GM12872 (cell line): ENCODE measurements at regions not wholly inside any gene's neighbourhood (a gene's known extent, or its start where the extent isn't known, plus 50 kb on each side); places are given as distances from the start of the nearest gene placed in this dataset.

Experiments used
- TF ChIP-seq, protein P1 (sequence below): IDR thresholded peaks from 3 replicates; pipeline ENCODE4 v1.5.1; 2011; ENCODE audit warnings: low read depth, mild to moderate bottlenecking, low read length, moderate library complexity; ENCODE audit not compliant: insufficient read depth

DNA sequence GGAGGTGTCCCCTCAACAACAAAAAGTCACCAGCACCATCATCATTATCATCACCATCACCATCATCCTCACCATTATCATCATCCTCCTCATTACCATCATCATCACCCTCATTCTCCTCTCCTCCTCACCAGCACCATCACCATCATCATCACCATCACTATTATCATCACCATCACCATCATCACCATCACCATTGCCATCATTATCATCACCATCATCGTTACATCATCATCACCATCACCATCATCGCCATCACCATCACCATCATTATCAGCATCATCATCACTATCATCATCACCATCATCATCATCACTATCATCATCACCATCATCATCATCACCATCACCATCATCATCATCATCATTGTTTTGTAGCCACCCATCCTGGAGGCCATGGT, 212.6 kb downstream of the MN1 start:
- TF ChIP-seq, protein P1, sequence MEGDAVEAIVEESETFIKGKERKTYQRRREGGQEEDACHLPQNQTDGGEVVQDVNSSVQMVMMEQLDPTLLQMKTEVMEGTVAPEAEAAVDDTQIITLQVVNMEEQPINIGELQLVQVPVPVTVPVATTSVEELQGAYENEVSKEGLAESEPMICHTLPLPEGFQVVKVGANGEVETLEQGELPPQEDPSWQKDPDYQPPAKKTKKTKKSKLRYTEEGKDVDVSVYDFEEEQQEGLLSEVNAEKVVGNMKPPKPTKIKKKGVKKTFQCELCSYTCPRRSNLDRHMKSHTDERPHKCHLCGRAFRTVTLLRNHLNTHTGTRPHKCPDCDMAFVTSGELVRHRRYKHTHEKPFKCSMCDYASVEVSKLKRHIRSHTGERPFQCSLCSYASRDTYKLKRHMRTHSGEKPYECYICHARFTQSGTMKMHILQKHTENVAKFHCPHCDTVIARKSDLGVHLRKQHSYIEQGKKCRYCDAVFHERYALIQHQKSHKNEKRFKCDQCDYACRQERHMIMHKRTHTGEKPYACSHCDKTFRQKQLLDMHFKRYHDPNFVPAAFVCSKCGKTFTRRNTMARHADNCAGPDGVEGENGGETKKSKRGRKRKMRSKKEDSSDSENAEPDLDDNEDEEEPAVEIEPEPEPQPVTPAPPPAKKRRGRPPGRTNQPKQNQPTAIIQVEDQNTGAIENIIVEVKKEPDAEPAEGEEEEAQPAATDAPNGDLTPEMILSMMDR = no peak

DNA sequence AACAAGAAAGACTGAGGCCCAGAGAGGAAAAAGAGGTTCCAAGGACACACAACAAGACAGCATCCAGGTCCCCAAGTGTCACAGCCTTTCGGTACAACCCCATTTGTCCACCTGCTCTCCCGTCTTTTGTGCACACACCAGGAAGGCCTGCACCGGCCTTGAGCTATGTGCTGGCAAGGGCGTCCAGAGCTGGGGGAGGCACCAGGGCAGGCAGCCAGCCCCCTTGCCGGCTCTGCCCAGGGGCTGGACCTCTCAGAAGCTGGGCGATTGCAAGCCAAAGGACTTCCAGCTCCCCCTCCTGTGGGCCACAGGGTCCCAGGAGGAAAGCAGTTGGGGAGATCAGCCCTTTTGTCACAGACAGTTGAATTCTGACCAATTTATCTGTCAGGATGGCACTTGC, 210.5 kb downstream of the MN1 start:
- TF ChIP-seq, protein P1 = no peak

DNA sequence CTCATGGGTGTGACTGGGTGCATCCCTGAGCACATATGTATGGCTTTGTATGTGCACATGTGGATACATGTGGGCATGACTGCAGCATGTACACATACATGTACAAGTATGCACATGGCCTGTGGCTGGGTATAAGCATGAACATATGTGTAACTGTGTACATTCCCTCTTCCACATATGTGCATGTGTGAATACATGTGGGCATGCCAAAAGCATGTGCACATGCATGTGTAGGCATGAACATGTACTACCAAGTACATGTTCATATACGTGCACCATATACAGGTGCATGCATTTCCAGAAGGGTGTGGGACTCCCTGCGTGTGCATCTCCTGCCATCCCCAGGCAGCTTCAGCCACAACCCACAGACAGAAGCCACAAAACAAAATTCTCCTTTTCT, 208.2 kb downstream of the MN1 start:
- TF ChIP-seq, protein P1 = no peak

DNA sequence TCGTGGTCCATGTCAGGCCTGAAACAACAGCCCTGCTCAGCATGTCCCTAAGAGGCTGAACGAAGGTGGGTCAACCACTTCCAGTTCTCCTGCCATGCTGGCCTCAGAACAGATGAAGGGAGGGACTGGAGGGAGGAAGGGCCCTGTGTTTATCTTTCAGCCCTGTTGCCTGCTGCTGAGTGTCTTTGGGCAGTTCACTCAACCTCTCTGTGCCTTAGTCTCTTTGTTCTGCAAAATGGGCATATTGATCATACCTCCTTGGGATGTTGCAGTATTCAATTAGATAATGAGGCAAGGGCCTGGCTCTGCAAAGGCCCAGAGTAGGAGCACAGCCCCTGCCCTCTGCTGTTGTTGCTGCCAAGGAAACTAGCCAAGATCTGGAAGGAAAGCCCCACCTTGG, 207.5 kb downstream of the MN1 start:
- TF ChIP-seq, protein P1 = no peak

DNA sequence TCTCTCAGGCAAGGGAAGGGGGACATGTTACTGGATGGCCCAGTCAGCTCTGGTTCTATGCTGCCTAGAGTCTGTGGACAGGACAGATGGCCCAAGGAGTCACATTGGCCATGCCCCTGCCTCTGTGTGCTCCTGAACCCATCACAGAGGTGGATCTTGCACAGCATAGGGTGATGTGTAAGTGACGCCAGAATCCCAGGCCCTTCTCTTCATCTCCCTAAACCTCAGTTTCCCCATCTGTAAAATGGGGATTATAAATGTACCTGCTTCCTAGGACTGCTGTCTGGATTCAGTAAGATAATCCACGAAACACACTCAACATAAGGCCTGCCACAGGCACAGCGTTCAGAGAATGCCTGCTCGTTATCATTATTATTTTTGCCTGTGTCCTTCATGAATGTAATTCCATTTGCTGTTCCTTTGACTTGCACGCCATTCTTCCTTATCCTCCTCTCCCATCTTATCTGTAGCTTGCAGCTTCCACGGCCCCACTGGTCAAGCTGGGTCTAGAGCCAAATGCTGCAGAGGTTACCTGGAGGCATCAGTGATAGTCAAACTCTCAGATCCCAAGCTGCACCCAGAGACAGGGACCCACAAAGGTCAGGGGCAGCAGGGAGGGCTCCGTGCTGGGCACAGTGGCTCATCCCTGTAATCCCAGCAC, 207.0 kb downstream of the MN1 start:
- TF ChIP-seq, protein P1 = no peak

DNA sequence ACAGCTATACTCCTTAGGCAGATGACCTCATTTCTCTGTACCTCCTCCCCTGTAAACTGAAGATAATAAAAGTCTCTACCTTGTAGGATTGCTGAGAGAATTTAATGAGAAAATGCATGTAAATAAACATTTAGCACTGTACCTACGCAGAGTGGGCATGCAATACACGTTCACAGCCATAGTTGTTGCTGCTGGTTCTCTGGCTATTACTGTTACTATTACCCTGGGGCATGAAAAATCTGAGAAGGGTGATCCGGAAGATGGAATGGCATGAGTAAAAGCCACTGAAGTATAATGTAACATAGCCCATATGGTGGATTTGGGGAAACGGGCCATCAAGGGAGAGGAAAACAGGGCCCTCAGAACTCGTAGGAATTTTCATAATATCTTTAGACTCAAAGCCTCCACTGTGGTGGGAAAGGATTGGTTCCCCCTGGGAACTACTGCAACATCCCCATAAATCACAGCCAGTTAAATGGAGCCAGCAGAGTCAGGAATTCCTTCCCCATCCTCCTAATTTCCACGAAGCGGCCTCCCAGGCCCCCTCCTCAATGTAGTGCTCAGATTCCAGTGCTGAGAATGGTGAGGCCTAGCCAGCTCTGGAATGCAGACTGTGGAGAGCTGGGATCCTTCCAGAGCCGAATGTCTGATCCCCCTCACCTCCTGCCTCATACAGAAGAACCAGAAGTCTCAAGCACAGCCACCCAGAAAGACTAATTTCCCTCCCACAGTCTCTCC, 205.3 kb downstream of the MN1 start:
- TF ChIP-seq, protein P1 = no peak

DNA sequence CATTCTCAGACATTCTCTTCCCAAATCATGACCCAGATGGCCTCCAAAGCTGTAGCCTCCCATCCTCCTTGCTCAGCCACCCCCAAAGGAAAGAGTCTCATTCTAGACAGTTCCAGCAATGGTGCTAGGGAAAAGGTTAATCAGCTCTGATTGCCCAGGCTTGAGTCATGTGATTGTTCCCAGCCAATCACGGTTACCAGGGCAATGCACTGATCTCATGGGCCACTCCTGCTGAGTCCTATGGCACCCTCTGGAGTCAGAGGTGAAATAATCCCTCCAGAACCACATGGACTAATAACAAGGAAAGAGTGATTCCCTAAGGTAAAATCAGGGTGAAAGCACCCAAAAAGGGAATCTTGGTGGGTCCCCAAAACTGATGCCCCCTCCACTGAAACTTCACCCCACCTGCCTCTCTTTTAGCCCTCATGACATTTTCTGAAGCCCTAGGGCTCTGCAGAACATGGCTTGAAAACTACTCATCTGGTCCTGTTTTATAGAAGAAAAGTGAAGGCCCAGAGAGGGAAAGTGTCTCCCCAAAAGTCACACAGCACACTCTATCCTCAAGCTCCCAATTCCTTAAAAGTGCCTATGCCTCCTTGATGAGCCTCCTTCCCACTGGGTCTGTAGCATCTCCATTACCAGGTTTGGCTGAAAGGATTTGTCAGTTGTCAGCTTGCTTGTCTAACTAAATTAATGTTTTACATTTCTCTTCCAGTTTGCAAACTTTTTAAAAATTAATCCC, 203.7 kb downstream of the MN1 start:
- TF ChIP-seq, protein P1 = no peak
